ENCODE measurements at regions not wholly inside any gene's neighbourhood (a gene's known extent, or its start where the extent isn't known, plus 50 kb on each side); places are given as distances from the start of the nearest gene placed in this dataset.

DNA sequence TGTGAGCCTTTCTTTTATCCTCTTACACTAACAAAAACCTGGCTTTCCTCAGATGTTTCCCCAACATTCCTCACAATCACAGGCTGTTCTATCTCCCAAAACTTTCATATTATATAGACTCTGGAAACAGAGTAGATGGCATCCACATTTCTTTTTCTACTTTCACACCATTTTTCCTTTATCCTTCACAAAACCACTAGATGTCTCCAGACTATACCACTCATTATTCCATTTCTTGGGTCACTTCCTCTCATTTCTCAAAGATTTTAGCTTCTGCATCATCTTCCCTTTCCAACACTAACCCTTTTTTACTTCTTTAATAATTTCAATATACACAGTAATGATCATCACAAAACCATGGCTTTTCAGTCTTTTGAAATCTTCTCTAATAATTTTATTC lies 286.0 kb upstream of the DEPDC1 start:
- H3K4me1 ChIP-seq: no peaks in the 10 kb centered on the region
- peaks cover 0 to 6% (median 0%) of the 10 kb centered on the region in 4 donors for H3K9me3 ChIP-seq
- H3K36me3 ChIP-seq: no peaks in the 10 kb centered on the region
- H3K27ac ChIP-seq: no peak overlapping the region
- no peak overlapping the region for H3K4me3 ChIP-seq
- H3K27me3 ChIP-seq: no peaks in the 10 kb centered on the region
- no peak for DNase-seq
- TF ChIP-seq, protein P1, sequence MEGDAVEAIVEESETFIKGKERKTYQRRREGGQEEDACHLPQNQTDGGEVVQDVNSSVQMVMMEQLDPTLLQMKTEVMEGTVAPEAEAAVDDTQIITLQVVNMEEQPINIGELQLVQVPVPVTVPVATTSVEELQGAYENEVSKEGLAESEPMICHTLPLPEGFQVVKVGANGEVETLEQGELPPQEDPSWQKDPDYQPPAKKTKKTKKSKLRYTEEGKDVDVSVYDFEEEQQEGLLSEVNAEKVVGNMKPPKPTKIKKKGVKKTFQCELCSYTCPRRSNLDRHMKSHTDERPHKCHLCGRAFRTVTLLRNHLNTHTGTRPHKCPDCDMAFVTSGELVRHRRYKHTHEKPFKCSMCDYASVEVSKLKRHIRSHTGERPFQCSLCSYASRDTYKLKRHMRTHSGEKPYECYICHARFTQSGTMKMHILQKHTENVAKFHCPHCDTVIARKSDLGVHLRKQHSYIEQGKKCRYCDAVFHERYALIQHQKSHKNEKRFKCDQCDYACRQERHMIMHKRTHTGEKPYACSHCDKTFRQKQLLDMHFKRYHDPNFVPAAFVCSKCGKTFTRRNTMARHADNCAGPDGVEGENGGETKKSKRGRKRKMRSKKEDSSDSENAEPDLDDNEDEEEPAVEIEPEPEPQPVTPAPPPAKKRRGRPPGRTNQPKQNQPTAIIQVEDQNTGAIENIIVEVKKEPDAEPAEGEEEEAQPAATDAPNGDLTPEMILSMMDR (IDR thresholded peaks at IDR 0.05): no peak
- TF ChIP-seq POLR2A (IDR thresholded peaks at IDR 0.05): no peak

DNA sequence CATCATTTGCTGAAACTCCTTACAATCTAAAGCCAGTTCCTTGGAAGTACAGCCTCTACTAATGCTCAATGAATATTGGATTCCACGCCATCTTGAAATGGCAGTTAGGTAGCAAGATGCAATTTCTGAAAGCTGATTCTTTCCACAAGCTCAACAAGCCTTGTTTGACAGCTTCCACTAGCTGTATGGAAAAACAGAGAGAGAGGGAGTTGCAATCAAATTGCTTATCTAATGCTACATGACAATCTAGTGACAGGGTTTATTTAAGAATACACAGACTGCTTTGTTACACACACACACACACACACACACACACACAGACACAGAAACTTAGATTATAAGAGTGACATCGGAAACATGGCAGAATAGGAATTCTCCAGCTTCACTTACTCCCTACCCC lies 288.4 kb upstream of the DEPDC1 start:
- DNase-seq: no peak
- Histone ChIP-seq H3K36me3 (no peaks in the 10 kb centered on the region), H3K27ac (no peak overlapping the region), H3K27me3 (no peaks in the 10 kb centered on the region), H3K4me3 (no peak overlapping the region), H3K9me3 (peaks cover 0 to 5% (median 0%) of the 10 kb centered on the region in 4 donors), H3K4me1 (no peaks in the 10 kb centered on the region)
- no peak for TF ChIP-seq POLR2A (IDR thresholded peaks at IDR 0.05)
- TF ChIP-seq, protein P1 (IDR thresholded peaks at IDR 0.05): no peak

DNA sequence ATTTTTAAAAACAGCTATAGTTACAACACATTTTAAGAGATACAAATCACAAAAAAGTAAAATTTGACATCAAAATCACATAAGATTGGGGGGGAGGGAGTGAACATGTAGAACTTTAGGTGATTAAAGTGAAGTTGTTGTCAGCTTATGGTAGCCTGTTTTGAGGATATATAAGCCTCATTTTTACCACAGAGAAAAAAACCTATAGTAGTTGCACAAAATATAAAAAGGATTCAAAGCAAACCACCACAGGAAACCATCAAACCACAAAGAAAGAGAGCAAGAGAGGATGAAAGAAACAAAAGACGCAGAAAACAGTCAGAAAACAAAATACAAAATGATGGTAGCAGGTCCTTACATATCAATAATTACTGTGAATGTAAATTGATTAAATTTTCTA lies 291.9 kb upstream of the DEPDC1 start:
- no peak for TF ChIP-seq POLR2A (IDR thresholded peaks at IDR 0.05)
- TF ChIP-seq, protein P1 (IDR thresholded peaks at IDR 0.05): no peak
- no peaks in the 10 kb centered on the region for H3K27me3 ChIP-seq
- no peaks in the 10 kb centered on the region for H3K4me1 ChIP-seq
- no peak for DNase-seq
- H3K9me3 ChIP-seq: no peaks in the 10 kb centered on the region
- no peak overlapping the region for H3K4me3 ChIP-seq
- no peaks in the 10 kb centered on the region for H3K36me3 ChIP-seq
- H3K27ac ChIP-seq: no peak overlapping the region

DNA sequence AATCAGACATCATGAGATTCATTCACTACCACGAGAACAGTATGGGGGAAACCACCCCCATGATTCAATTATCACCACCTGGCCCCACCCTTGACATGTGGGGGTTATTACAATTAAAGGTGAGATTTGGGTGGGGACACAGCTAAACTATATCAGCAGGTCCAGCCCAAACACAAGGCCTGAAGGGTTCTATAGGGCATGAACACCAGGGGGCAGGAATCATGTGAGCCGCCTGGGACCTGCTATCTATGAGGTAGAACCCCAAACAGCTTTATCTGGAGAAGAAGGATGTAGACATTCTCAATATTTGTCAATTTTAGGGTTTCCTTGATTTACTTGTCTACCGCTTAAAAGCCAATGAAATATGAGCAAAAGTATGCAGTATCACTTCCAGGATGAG lies 294.9 kb upstream of the DEPDC1 start:
- Histone ChIP-seq H3K27ac (no peak overlapping the region), H3K4me3 (no peak overlapping the region), H3K27me3 (no peaks in the 10 kb centered on the region), H3K9me3 (no peaks in the 10 kb centered on the region), H3K36me3 (no peaks in the 10 kb centered on the region), H3K4me1 (no peaks in the 10 kb centered on the region)
- no peak for DNase-seq
- TF ChIP-seq, protein P1 (IDR thresholded peaks at IDR 0.05): no peak
- no peak for TF ChIP-seq POLR2A (IDR thresholded peaks at IDR 0.05)

DNA sequence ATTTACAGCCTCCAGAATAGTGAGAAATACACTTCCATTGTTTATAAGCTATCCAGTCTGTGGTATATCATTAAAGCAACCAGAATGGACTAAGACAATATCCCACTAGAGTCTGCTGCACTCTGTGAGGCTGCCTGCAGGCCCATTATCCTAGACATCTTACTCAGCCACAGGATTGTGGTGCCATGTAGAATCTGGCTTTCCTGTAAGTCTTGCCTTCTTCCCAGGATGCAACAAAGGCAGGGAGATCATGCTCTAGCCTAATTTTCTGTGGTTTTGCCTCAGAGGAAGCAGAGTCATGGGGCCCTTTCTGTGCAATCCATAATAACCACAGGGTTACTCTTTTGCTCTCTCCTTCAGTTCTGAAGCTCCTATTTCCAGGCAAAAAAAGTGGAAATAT lies 299.1 kb upstream of the DEPDC1 start:
- no peaks in the 10 kb centered on the region for H3K27me3 ChIP-seq
- no peak for DNase-seq
- no peaks in the 10 kb centered on the region for H3K4me1 ChIP-seq
- H3K36me3 ChIP-seq: no peaks in the 10 kb centered on the region
- no peak overlapping the region for H3K27ac ChIP-seq
- TF ChIP-seq, protein P1 (IDR thresholded peaks at IDR 0.05): no peak
- no peak for TF ChIP-seq POLR2A (IDR thresholded peaks at IDR 0.05)
- H3K4me3 ChIP-seq: no peak overlapping the region
- H3K9me3 ChIP-seq: no peaks in the 10 kb centered on the region

DNA sequence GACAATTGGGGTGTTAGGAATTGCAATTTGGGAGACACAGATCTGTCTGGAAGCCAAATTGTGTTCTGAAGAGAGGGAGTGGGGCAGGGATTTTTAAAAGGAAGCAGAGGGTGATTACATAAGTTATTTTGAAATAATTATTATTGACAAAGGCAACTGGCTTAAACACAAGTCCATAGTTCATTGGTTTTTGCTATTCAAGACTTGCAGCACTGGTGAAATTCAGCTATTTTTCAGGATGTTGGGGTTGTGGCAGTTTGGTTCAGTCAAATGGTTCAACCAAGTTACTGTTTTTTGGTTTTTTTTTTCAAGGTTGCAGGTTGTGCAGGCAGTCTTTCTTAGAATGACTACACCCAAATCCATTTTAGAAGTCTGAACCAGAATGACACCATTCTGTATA lies 300.0 kb upstream of the DEPDC1 start:
- Histone ChIP-seq H3K9me3 (no peaks in the 10 kb centered on the region), H3K36me3 (no peaks in the 10 kb centered on the region), H3K4me1 (no peaks in the 10 kb centered on the region), H3K27ac (no peak overlapping the region), H3K27me3 (no peaks in the 10 kb centered on the region), H3K4me3 (no peak overlapping the region)
- no peak for DNase-seq
- no peak for TF ChIP-seq POLR2A (IDR thresholded peaks at IDR 0.05)
- TF ChIP-seq, protein P1 (IDR thresholded peaks at IDR 0.05): no peak
